Glutamatergic neuron (in vitro differentiated cells): ENCODE measurements at regions not wholly inside any gene's neighbourhood (a gene's known extent, or its start where the extent isn't known, plus 50 kb on each side); places are given as distances from the start of the nearest gene placed in this dataset.

Experiments
- DNase-seq: peaks from one replicate; pipeline ENCODE4 v3.0.0; 2022
- H3K27ac Mint-ChIP-seq: one replicate; pipeline ENCODE4 v1.8.0; 2020; ENCODE audit warnings: mild to moderate bottlenecking, mixed read lengths, inconsistent platforms; ENCODE audit not compliant: unreplicated experiment
- H3K27me3 Mint-ChIP-seq: one replicate; pipeline ENCODE4 v1.8.0; 2020; ENCODE audit warnings: mild to moderate bottlenecking, moderate library complexity, mixed read lengths, inconsistent platforms; ENCODE audit not compliant: unreplicated experiment
- H3K36me3 Mint-ChIP-seq: one replicate; pipeline ENCODE4 v1.8.0; 2020; ENCODE audit warnings: mild to moderate bottlenecking, mixed read lengths, inconsistent platforms; ENCODE audit not compliant: unreplicated experiment
- H3K4me1 Mint-ChIP-seq: one replicate; pipeline ENCODE4 v1.8.0; 2020; ENCODE audit warnings: mild to moderate bottlenecking, low read depth, mixed read lengths, inconsistent platforms; ENCODE audit not compliant: unreplicated experiment
- H3K4me3 Mint-ChIP-seq: one replicate; pipeline ENCODE4 v1.8.0; 2020; ENCODE audit warnings: mild to moderate bottlenecking, mixed read lengths, inconsistent platforms; ENCODE audit not compliant: unreplicated experiment
- H3K9me3 Mint-ChIP-seq: one replicate; pipeline ENCODE4 v1.8.0; 2020; ENCODE audit warnings: mild to moderate bottlenecking, moderate library complexity, mixed read lengths, inconsistent platforms; ENCODE audit not compliant: unreplicated experiment
- CTCF ChIP-seq: fragments of 200-600 bp; sonication (generic); IDR thresholded peaks from one replicate; pipeline ENCODE4 v1.5.0; 2021; ENCODE audit not compliant: partially characterized antibody, unreplicated experiment

DNA sequence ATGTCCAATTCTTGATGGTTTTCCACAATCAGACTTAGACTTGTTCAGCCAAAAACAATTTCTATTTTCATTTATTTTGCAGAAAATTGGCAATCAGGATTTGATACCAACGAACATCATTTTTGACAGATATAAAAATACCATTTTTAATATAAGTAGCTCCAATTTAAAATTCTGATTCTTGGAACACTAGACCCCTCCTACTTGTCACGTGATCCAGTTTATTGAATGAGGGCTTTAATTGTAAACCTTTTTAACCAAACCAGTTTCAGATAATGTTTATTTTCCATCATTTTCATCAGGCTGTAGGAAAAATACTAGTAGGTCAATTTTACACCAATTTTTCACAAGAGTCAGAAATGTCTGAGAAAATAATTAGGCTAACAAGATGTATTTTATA is 607.2 kb upstream of the RGS18 start:
- no peak overlapping the region for H3K4me3 Mint-ChIP-seq
- no peaks in the 10 kb centered on the region for H3K4me1 Mint-ChIP-seq
- no peaks in the 10 kb centered on the region for H3K36me3 Mint-ChIP-seq
- no peak overlapping the region for H3K27ac Mint-ChIP-seq
- H3K27me3 Mint-ChIP-seq, result no peaks in the 10 kb centered on the region
- TF ChIP-seq CTCF, result no peak
- no peaks in the 10 kb centered on the region for H3K9me3 Mint-ChIP-seq
- DNase-seq, result no peak

GRCh38 chr1:191558379-191558778 is 599.9 kb upstream of the RGS18 start:
- H3K27me3 Mint-ChIP-seq, result no peaks in the 10 kb centered on the region
- H3K4me3 Mint-ChIP-seq, result no peak overlapping the region
- no peak for DNase-seq
- no peaks in the 10 kb centered on the region for H3K4me1 Mint-ChIP-seq
- no peaks in the 10 kb centered on the region for H3K36me3 Mint-ChIP-seq
- H3K27ac Mint-ChIP-seq, result no peak overlapping the region
- no peaks in the 10 kb centered on the region for H3K9me3 Mint-ChIP-seq
- no peak for TF ChIP-seq CTCF

GRCh38 chr1:191561276-191561675 is 597.0 kb upstream of the RGS18 start:
- DNase-seq, result no peak
- no peak overlapping the region for H3K27ac Mint-ChIP-seq
- no peak overlapping the region for H3K4me3 Mint-ChIP-seq
- H3K36me3 Mint-ChIP-seq, result no peaks in the 10 kb centered on the region
- H3K9me3 Mint-ChIP-seq, result no peaks in the 10 kb centered on the region
- H3K27me3 Mint-ChIP-seq, result no peaks in the 10 kb centered on the region
- TF ChIP-seq CTCF, result no peak
- H3K4me1 Mint-ChIP-seq, result no peaks in the 10 kb centered on the region

GRCh38 chr1:191564275-191564674 is 594.0 kb upstream of the RGS18 start:
- no peak overlapping the region for H3K4me3 Mint-ChIP-seq
- no peaks in the 10 kb centered on the region for H3K36me3 Mint-ChIP-seq
- H3K27me3 Mint-ChIP-seq, result no peaks in the 10 kb centered on the region
- TF ChIP-seq CTCF, result no peak
- H3K4me1 Mint-ChIP-seq, result no peaks in the 10 kb centered on the region
- H3K27ac Mint-ChIP-seq, result no peak overlapping the region
- DNase-seq, result no peak
- no peaks in the 10 kb centered on the region for H3K9me3 Mint-ChIP-seq

DNA sequence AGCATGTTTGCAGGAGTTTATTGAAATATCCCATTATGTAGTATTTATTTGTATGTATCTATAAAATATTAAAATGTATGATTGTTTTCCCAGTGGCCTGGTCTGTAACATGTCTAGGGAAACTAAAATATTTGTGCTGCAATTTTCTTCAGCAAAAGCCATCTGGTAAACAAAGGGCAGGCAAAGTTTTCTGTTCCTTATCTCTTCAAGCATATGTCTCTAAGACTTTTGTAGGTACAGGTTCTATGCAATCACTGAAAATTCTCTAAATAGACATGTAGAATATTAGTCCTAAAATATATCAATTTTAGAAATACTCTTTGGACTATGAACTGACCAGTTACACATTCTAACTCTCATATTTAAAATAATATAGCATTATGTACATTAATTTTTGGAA is 585.8 kb upstream of the RGS18 start:
- H3K27me3 Mint-ChIP-seq, result no peaks in the 10 kb centered on the region
- no peaks in the 10 kb centered on the region for H3K9me3 Mint-ChIP-seq
- no peak for TF ChIP-seq CTCF
- H3K36me3 Mint-ChIP-seq, result no peaks in the 10 kb centered on the region
- no peak overlapping the region for H3K4me3 Mint-ChIP-seq
- H3K27ac Mint-ChIP-seq, result no peak overlapping the region
- peaks cover 2% of the 10 kb centered on the region for H3K4me1 Mint-ChIP-seq
- DNase-seq, result no peak
